Mammary epithelial cell (primary cell): ENCODE measurements at regions not wholly inside any gene's neighbourhood (a gene's known extent, or its start where the extent isn't known, plus 50 kb on each side); places are given as distances from the start of the nearest gene placed in this dataset.

Source experiments
- CTCF ChIP-seq, 2 donors: IDR thresholded peaks in 1 of 2; conservative IDR thresholded peaks in 1 of 2; 2 replicates each; pipeline ENCODE4 v1.5.1; 2011 to 2012; ENCODE audit warnings: inconsistent platforms in 2 of 2, low read length in 2 of 2, mild to moderate bottlenecking in 2 of 2, control low read depth in 1 of 2, low read depth in 1 of 2; ENCODE audit not compliant: insufficient read depth in 1 of 2; ENCODE audit errors: extremely low read depth in 1 of 2
- EZH2 ChIP-seq: IDR thresholded peaks from 2 replicates; pipeline ENCODE4 v1.6.1; 2012; ENCODE audit warnings: low read length, inconsistent platforms, borderline replicate concordance

- no peak for TF ChIP-seq CTCF (conservative IDR thresholded peaks at IDR 0.05 in 1 of 2, IDR thresholded peaks at IDR 0.05 in 1 of 2; ENCODE audit: extremely low read depth in 1 of 2, insufficient read depth in 1 of 2, low read depth in 1 of 2, low read length in 2 of 2)
- TF ChIP-seq EZH2, result no peak
These were observed 154.9 kb downstream of the WNT5A start for GRCh38 chr3:55332176-55332575.
